ENCODE measurements at regions not wholly inside any gene's neighbourhood (a gene's known extent, or its start where the extent isn't known, plus 50 kb on each side); places are given as distances from the start of the nearest gene placed in this dataset.

DNA sequence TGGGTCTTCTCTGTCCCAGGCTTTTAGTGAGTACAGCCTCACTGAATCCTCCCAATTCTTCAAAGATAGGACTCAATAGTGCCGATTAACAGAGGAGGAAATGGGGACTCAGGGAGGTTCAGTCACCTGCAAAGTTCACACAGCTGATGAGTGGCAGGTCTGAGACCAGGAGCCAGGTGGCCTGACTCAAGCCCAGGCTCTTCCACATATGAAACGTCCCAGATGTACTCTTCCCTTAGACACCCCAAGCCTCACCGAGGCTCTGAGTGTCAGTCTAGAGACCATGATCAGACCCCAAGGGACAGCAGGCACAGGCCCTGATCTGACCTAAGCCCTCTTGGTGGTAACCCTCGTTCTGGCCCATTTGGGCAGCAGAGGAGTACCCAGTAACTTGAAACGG lies 115.2 kb downstream of the INHBB start:
- no peak for TF ChIP-seq POLR2AphosphoS5 (IDR thresholded peaks at IDR 0.05; ENCODE audit: low read depth, low read length)
- no peak for TF ChIP-seq SIN3A (IDR thresholded peaks at IDR 0.05; ENCODE audit: borderline replicate concordance, insufficient read depth, low read length)
- TF ChIP-seq, protein P1, sequence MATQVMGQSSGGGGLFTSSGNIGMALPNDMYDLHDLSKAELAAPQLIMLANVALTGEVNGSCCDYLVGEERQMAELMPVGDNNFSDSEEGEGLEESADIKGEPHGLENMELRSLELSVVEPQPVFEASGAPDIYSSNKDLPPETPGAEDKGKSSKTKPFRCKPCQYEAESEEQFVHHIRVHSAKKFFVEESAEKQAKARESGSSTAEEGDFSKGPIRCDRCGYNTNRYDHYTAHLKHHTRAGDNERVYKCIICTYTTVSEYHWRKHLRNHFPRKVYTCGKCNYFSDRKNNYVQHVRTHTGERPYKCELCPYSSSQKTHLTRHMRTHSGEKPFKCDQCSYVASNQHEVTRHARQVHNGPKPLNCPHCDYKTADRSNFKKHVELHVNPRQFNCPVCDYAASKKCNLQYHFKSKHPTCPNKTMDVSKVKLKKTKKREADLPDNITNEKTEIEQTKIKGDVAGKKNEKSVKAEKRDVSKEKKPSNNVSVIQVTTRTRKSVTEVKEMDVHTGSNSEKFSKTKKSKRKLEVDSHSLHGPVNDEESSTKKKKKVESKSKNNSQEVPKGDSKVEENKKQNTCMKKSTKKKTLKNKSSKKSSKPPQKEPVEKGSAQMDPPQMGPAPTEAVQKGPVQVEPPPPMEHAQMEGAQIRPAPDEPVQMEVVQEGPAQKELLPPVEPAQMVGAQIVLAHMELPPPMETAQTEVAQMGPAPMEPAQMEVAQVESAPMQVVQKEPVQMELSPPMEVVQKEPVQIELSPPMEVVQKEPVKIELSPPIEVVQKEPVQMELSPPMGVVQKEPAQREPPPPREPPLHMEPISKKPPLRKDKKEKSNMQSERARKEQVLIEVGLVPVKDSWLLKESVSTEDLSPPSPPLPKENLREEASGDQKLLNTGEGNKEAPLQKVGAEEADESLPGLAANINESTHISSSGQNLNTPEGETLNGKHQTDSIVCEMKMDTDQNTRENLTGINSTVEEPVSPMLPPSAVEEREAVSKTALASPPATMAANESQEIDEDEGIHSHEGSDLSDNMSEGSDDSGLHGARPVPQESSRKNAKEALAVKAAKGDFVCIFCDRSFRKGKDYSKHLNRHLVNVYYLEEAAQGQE (IDR thresholded peaks at IDR 0.05; ENCODE audit: insufficient read depth in 1 of 2, low read depth in 2 of 2, low read length in 2 of 2), result no peak
- no peak for TF ChIP-seq TAF1 (IDR thresholded peaks at IDR 0.05; ENCODE audit: borderline replicate concordance, insufficient read depth, low read length)
- no peak for TF ChIP-seq FOXP2 (optimal IDR thresholded peaks at IDR 0.05; ENCODE audit: borderline replicate concordance, extremely low read depth, extremely low read length, insufficient read depth)

Data from PFSK-1 (cell line).